ENCODE measurements at regions not wholly inside any gene's neighbourhood (a gene's known extent, or its start where the extent isn't known, plus 50 kb on each side); places are given as distances from the start of the nearest gene placed in this dataset.

DNA sequence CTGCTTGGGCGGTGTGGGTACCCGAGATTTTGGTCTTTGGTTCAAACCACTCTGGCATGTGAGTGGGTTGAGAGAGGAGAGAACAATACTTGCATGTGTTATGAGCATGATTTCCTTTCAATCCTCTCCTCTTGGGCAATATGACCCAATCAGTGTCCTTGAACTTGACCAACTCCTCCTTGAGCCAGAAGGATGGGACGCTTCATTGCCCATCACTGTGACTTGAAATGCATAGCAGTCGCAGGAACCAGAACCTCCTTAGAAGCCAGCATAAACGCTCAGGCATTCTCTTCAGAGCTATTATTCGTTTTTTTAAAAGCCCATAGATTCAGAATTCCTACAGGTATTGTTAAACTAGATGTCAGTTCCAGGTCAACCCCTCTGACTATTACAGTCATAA, 367.4 kb downstream of the HAPSTR1 start:
- Histone ChIP-seq H3K4me2 (ENCODE audit: low read depth, low read length, poor library complexity, severe bottlenecking) (no peak overlapping the region), H3K9ac (ENCODE audit: low read length) (no peak overlapping the region), H3K9me2 (replicated peaks; ENCODE audit: insufficient read depth, low read length) (no peaks in the 10 kb centered on the region), H3K27ac (ENCODE audit: low read depth, low read length) (no peak overlapping the region), H3K4me3 (ENCODE audit: insufficient read depth, low read length, poor library complexity, severe bottlenecking) (no peak overlapping the region), H3F3A (ENCODE audit: insufficient read depth) (no peaks in the 10 kb centered on the region), H3K79me2 (ENCODE audit: insufficient read depth, low read length) (no peaks in the 10 kb centered on the region), H4K20me1 (ENCODE audit: low read depth, low read length) (no peaks in the 10 kb centered on the region), H2AFZ (ENCODE audit: low read depth, low read length, severe bottlenecking) (no peak overlapping the region), H3K36me3 (ENCODE audit: low read length) (no peaks in the 10 kb centered on the region), H3K9me3 (ENCODE audit: insufficient read depth, low read length) (no peaks in the 10 kb centered on the region), H3K27me3 (ENCODE audit: low read length) (no peaks in the 10 kb centered on the region)
- TF ChIP-seq CTCF (IDR thresholded peaks at IDR 0.05; ENCODE audit: insufficient read depth, low read length, poor library complexity, severe bottlenecking), result no peak
- no peak for TF ChIP-seq EZH2phosphoT487 (conservative IDR thresholded peaks at IDR 0.05; ENCODE audit: low read length)

- Histone ChIP-seq H3K79me2 (ENCODE audit: insufficient read depth, low read length) (no peaks in the 10 kb centered on the region), H2AFZ (ENCODE audit: low read depth, low read length, severe bottlenecking) (no peak overlapping the region), H3K9ac (ENCODE audit: low read length) (no peak overlapping the region), H3K36me3 (ENCODE audit: low read length) (no peaks in the 10 kb centered on the region), H3K9me3 (ENCODE audit: insufficient read depth, low read length) (no peaks in the 10 kb centered on the region), H4K20me1 (ENCODE audit: low read depth, low read length) (no peaks in the 10 kb centered on the region), H3K4me2 (ENCODE audit: low read depth, low read length, poor library complexity, severe bottlenecking) (no peak overlapping the region), H3K27me3 (ENCODE audit: low read length) (no peaks in the 10 kb centered on the region), H3K4me3 (ENCODE audit: insufficient read depth, low read length, poor library complexity, severe bottlenecking) (no peak overlapping the region), H3F3A (ENCODE audit: insufficient read depth) (no peaks in the 10 kb centered on the region), H3K27ac (ENCODE audit: low read depth, low read length) (no peak overlapping the region), H3K9me2 (replicated peaks; ENCODE audit: insufficient read depth, low read length) (no peaks in the 10 kb centered on the region)
- TF ChIP-seq CTCF (IDR thresholded peaks at IDR 0.05; ENCODE audit: insufficient read depth, low read length, poor library complexity, severe bottlenecking), result no peak
- TF ChIP-seq EZH2phosphoT487 (conservative IDR thresholded peaks at IDR 0.05; ENCODE audit: low read length), result no peak
These were observed 371.5 kb downstream of the HAPSTR1 start for GRCh38 chr16:9462984-9463383.

GRCh38 chr16:9463461-9463860, 372.0 kb downstream of the HAPSTR1 start:
- H3F3A ChIP-seq (ENCODE audit: insufficient read depth), result no peaks in the 10 kb centered on the region

More at GRCh38 chr16:9463461-9463860, 372.0 kb downstream of the HAPSTR1 start:
- Histone ChIP-seq H3K27ac (ENCODE audit: low read depth, low read length) (no peak overlapping the region), H3K79me2 (ENCODE audit: insufficient read depth, low read length) (no peaks in the 10 kb centered on the region), H3K9ac (ENCODE audit: low read length) (no peak overlapping the region), H4K20me1 (ENCODE audit: low read depth, low read length) (no peaks in the 10 kb centered on the region), H3K4me2 (ENCODE audit: low read depth, low read length, poor library complexity, severe bottlenecking) (no peak overlapping the region), H3K4me3 (ENCODE audit: insufficient read depth, low read length, poor library complexity, severe bottlenecking) (no peak overlapping the region), H2AFZ (ENCODE audit: low read depth, low read length, severe bottlenecking) (no peak overlapping the region), H3K9me2 (replicated peaks; ENCODE audit: insufficient read depth, low read length) (no peaks in the 10 kb centered on the region), H3K36me3 (ENCODE audit: low read length) (no peaks in the 10 kb centered on the region), H3K27me3 (ENCODE audit: low read length) (no peaks in the 10 kb centered on the region), H3K9me3 (ENCODE audit: insufficient read depth, low read length) (no peaks in the 10 kb centered on the region)
- TF ChIP-seq CTCF (IDR thresholded peaks at IDR 0.05; ENCODE audit: insufficient read depth, low read length, poor library complexity, severe bottlenecking), result no peak
- no peak for TF ChIP-seq EZH2phosphoT487 (conservative IDR thresholded peaks at IDR 0.05; ENCODE audit: low read length)
